ENCODE measurements at regions not wholly inside any gene's neighbourhood (a gene's known extent, or its start where the extent isn't known, plus 50 kb on each side); places are given as distances from the start of the nearest gene placed in this dataset.
A peak's percentile ranks its signal among the peaks of the same experiment; 100 is the strongest.

DNA sequence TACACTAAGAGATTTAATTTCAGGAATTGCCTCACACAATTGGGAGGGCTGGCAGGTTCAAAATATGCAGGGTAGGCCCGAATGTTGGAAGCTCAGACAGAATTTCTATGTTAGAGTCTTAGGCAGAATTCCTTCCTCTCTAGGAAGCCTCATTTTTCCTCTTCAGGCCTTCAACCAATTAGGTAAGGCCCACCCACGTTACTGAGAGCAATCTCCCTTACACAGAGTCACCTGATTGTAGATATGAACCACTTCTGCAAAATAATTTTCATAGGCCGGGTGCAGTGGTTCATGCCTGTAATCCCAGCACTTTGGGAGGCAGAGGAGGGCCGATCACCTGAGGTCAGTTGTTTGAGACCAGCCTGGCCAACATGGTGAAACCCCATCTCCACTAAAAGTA is 50.2 kb upstream of the HIVEP1 start:
- peaks cover 2% of the 10 kb centered on the region for H3K36me3 Mint-ChIP-seq (ENCODE audit: low read depth)
- DNase-seq (ENCODE audit: low spot score) = no peak
- no peak overlapping the region for H3K4me3 Mint-ChIP-seq (ENCODE audit: unreplicated experiment)

DNA sequence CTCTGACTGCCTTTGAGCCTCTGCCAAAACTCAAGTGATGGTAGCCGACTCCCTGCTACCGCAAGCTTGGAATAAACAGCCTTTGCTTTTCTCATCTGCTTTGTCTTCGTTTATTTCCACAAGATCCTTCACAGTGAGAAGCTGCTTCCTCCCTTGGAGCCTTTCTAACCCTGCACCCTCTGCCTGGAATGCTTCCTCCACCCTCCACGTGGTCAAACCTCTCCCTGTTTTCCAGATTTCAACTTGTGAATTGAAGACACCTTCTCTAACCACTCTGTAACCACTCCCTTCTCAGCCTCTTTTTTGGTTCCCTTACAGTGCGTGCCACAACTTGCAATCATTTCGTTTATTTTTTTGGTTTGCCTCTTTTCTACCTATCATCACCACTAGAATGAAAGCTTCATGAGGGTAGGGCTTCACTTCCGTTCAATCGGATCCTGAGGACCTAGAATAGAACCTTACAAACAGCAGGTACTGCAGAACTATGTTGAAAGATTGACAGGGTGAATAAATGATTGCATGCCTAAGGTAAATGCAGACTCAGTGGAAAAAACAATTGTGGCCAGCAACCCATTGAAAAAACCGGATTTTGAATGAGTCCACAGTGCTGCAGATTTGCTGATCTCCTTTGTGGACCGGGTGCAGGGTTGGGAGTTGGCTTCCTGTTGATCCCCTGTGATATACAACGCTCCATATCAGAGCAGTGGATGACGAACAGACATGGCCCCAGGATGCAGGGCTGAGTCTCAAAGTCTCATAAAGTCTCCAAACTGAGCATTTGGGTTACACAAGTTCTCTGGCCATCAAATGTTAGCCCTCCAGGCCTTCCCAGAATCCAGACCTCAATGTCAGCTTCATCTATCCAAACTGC is 51.0 kb upstream of the HIVEP1 start:
- no peak overlapping the region for H3K27ac Mint-ChIP-seq (ENCODE audit: unreplicated experiment)
- H3K4me3 Mint-ChIP-seq (ENCODE audit: unreplicated experiment) = no peak overlapping the region
- H3K27me3 Mint-ChIP-seq (ENCODE audit: low read depth) = no peaks in the 10 kb centered on the region
- H3K9me3 Mint-ChIP-seq (ENCODE audit: low read depth) = peaks cover 3% of the 10 kb centered on the region
- no peak for DNase-seq (ENCODE audit: low spot score)
- H3K4me1 Mint-ChIP-seq (ENCODE audit: low read depth) = peaks cover 5% of the 10 kb centered on the region
- H3K36me3 Mint-ChIP-seq (ENCODE audit: low read depth) = peaks cover 2% of the 10 kb centered on the region
- TF ChIP-seq, protein P1, sequence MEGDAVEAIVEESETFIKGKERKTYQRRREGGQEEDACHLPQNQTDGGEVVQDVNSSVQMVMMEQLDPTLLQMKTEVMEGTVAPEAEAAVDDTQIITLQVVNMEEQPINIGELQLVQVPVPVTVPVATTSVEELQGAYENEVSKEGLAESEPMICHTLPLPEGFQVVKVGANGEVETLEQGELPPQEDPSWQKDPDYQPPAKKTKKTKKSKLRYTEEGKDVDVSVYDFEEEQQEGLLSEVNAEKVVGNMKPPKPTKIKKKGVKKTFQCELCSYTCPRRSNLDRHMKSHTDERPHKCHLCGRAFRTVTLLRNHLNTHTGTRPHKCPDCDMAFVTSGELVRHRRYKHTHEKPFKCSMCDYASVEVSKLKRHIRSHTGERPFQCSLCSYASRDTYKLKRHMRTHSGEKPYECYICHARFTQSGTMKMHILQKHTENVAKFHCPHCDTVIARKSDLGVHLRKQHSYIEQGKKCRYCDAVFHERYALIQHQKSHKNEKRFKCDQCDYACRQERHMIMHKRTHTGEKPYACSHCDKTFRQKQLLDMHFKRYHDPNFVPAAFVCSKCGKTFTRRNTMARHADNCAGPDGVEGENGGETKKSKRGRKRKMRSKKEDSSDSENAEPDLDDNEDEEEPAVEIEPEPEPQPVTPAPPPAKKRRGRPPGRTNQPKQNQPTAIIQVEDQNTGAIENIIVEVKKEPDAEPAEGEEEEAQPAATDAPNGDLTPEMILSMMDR (IDR thresholded peaks at IDR 0.05) = no peak

More for the DNA sequence above, 50.2 kb upstream of the HIVEP1 start:
- TF ChIP-seq, protein P1 (IDR thresholded peaks at IDR 0.05) = no peak
- H3K4me1 Mint-ChIP-seq (ENCODE audit: low read depth) = peaks cover 5% of the 10 kb centered on the region
- no peaks in the 10 kb centered on the region for H3K27me3 Mint-ChIP-seq (ENCODE audit: low read depth)
- H3K9me3 Mint-ChIP-seq (ENCODE audit: low read depth) = peaks cover under 1% of the 10 kb centered on the region
- H3K27ac Mint-ChIP-seq (ENCODE audit: unreplicated experiment) = no peak overlapping the region

DNA sequence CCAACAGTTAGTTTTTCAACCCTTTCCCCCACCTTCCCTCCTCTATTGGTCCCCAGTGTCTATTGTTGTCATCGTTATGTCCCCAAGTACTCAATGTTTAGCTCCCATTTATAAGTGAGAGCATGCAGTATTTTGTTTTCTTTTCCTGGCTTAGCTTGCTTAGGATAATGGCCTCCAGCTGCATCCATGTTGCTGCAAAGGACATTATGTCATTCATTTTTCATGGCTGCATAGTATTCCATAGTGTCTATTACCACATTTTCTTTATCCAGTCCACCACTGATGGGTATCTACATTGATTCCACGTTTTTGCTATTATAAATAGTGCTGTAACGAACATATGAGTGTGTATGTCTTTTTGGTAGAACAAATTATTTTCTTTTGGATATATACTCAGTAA is 55.3 kb upstream of the HIVEP1 start:
- Mint-ChIP-seq H3K27ac (ENCODE audit: unreplicated experiment) (no peak overlapping the region), H3K36me3 (ENCODE audit: low read depth) (peaks cover 2% of the 10 kb centered on the region), H3K4me3 (ENCODE audit: unreplicated experiment) (no peak overlapping the region), H3K27me3 (ENCODE audit: low read depth) (no peaks in the 10 kb centered on the region), H3K4me1 (ENCODE audit: low read depth) (peaks cover 18% of the 10 kb centered on the region), H3K9me3 (ENCODE audit: low read depth) (peaks cover 3% of the 10 kb centered on the region)
- DNase-seq (ENCODE audit: low spot score) = no peak
- TF ChIP-seq, protein P1 (IDR thresholded peaks at IDR 0.05) = no peak

DNA sequence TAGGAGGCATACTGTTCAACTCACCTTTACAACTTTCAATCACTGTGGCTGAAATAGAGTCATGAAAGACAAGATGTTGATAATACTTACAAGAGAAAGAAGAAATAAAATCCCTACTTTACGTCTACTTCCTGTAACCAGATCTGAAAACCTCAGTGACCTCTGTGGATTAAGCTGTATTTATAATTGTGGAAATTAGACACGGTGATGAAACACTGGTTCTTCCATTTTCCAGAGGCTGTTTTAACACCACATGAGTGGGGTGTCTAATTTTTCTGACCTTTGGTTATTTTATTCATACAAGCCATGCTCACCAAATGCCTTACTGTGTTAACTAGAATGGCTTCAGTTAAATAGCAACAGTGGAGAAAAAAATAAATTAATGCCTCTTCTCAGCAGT is 58.5 kb upstream of the HIVEP1 start:
- Mint-ChIP-seq H3K27me3 (ENCODE audit: low read depth) (no peaks in the 10 kb centered on the region), H3K27ac (ENCODE audit: unreplicated experiment) (no peak overlapping the region), H3K4me1 (ENCODE audit: low read depth) (peaks cover 14% of the 10 kb centered on the region), H3K4me3 (ENCODE audit: unreplicated experiment) (no peak overlapping the region), H3K36me3 (ENCODE audit: low read depth) (no peaks in the 10 kb centered on the region), H3K9me3 (ENCODE audit: low read depth) (peaks cover 3% of the 10 kb centered on the region)
- DNase-seq (ENCODE audit: low spot score) = no peak
- TF ChIP-seq, protein P1 (IDR thresholded peaks at IDR 0.05) = no peak

DNA sequence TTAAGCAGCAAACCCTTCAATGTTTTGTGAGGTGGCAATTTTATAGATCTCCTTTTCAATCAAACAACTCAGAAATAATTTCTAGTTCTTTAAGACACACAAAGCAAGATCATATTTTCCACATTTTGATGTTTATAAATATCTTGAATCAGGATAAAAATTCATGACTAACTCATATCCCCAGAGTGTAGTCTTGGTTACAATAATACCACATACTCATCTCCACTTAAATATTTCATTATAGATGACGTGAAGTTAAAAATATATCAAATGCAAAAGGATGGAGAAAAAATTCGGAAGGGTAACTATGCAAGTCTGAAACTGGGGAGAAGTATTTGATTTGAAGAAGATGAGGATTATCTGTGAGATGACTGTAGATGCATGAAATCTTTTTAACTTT is 59.8 kb upstream of the HIVEP1 start:
- peaks cover 3% of the 10 kb centered on the region for H3K9me3 Mint-ChIP-seq (ENCODE audit: low read depth)
- H3K4me3 Mint-ChIP-seq (ENCODE audit: unreplicated experiment) = no peak overlapping the region
- TF ChIP-seq, protein P1 (IDR thresholded peaks at IDR 0.05) = no peak
- peaks cover 14% of the 10 kb centered on the region for H3K4me1 Mint-ChIP-seq (ENCODE audit: low read depth)
- DNase-seq (ENCODE audit: low spot score) = no peak
- no peaks in the 10 kb centered on the region for H3K27me3 Mint-ChIP-seq (ENCODE audit: low read depth)
- H3K27ac Mint-ChIP-seq (ENCODE audit: unreplicated experiment) = peak overlapping the region; percentile 47
- no peaks in the 10 kb centered on the region for H3K36me3 Mint-ChIP-seq (ENCODE audit: low read depth)

Data from chondrocyte (in vitro differentiated cells).